Endothelial cell of umbilical vein (primary cell): ENCODE measurements at regions not wholly inside any gene's neighbourhood (a gene's known extent, or its start where the extent isn't known, plus 50 kb on each side); places are given as distances from the start of the nearest gene placed in this dataset.

Experiments
- BruUV-seq: library from RNA; stranded (reverse); fragments of 400-500 nt; replicated peaks from 2 replicates; lab custom pipeline; 2021; lab: Mats Ljungman, UMichigan
- CTCF ChIA-PET: fragments of 300-600, 350-600 bp; sonication (Branson Sonifier 250); formaldehyde crosslinking; loops from one replicate; lab custom pipeline; 2021; ENCODE audit warnings: antibody characterized with exemption, inconsistent platforms; lab: Charles Lee
- POLR2A ChIA-PET: fragments of 300-600, 350-600 bp; sonication (Branson Sonifier 250); formaldehyde crosslinking; loops from one replicate; lab custom pipeline; 2021; ENCODE audit warnings: antibody characterized with exemption, inconsistent platforms; lab: Charles Lee
- DNase-seq: peaks from one replicate; pipeline ENCODE4 v3.0.0-alpha.2; 2011; ENCODE audit warnings: low read depth, low spot score
- FAIRE-seq: peaks from 2 replicates; lab custom pipeline; 2011; peaks lifted over from hg19 to GRCh38; lab: Jason Lieb, UNC
- H2AFZ ChIP-seq: 2 replicates; pipeline ENCODE4 v1.6.0; 2012; ENCODE audit warnings: low read depth, low read length, control low read depth, inconsistent platforms
- H3K27ac ChIP-seq: 2 replicates; pipeline ENCODE4 v1.5.1; 2011; ENCODE audit warnings: low read depth, mild to moderate bottlenecking, control low read depth, low read length, moderate library complexity; ENCODE audit not compliant: insufficient read depth
- H3K27me3 ChIP-seq, 2 experiments: 2 replicates each; pipeline versions ENCODE4 v1.6.0 to v1.6.1; 2011; ENCODE audit warnings: low read length in 2 of 2, mixed read lengths in 1 of 2; ENCODE audit not compliant: control insufficient read depth in 2 of 2, insufficient read depth in 2 of 2
- H3K36me3 ChIP-seq, 2 experiments: 2 replicates in 1 of 2; 3 replicates in 1 of 2; pipeline ENCODE4 v1.5.1; 2011; ENCODE audit warnings: low read length in 2 of 2, mild to moderate bottlenecking in 1 of 2, moderate library complexity in 1 of 2; ENCODE audit not compliant: control insufficient read depth in 2 of 2, insufficient read depth in 2 of 2; ENCODE audit errors: extremely low read depth in 1 of 2
- H3K4me1 ChIP-seq: 3 replicates; pipeline ENCODE4 v1.5.1; 2011; ENCODE audit warnings: mild to moderate bottlenecking, low read length; ENCODE audit not compliant: control insufficient read depth, insufficient read depth; ENCODE audit errors: extremely low read depth
- H3K4me2 ChIP-seq: 2 replicates; pipeline ENCODE4 v1.6.1; 2011; ENCODE audit warnings: low read length, control low read depth, mixed read lengths; ENCODE audit not compliant: insufficient read depth
- H3K4me3 ChIP-seq, 3 experiments: fragments of 200-600 bp in 1 of 3; sonication (generic), shearing (Covaris generic) in 1 of 3; replicated peaks in 1 of 3; 2 replicates each; pipeline ENCODE4 v1.5.1; 2011 to 2016; ENCODE audit warnings: control low read depth in 3 of 3, low read length in 3 of 3, mild to moderate bottlenecking in 2 of 3, inconsistent platforms in 1 of 3, low read depth in 1 of 3, moderate library complexity in 1 of 3; ENCODE audit not compliant: insufficient read depth in 1 of 3
- H3K79me2 ChIP-seq: 2 replicates; pipeline ENCODE4 v1.6.0; 2012; ENCODE audit warnings: low read length, inconsistent platforms; ENCODE audit not compliant: control insufficient read depth, insufficient read depth
- H3K9ac ChIP-seq: replicated peaks from 2 replicates; pipeline ENCODE3; 2011; ENCODE audit warnings: low read length, control low read depth; ENCODE audit not compliant: insufficient read depth; ENCODE audit errors: extremely low read depth
- H3K9me1 ChIP-seq: replicated peaks from 3 replicates; pipeline ENCODE4 v1.6.0; 2011; ENCODE audit warnings: mild to moderate bottlenecking, low read length; ENCODE audit not compliant: control insufficient read depth, insufficient read depth; ENCODE audit errors: extremely low read depth
- H3K9me3 ChIP-seq: replicated peaks from 2 replicates; pipeline ENCODE4 v1.5.1; 2012; ENCODE audit warnings: low read length, inconsistent platforms; ENCODE audit not compliant: control insufficient read depth, insufficient read depth
- H4K20me1 ChIP-seq: replicated peaks from 2 replicates; pipeline ENCODE3; 2011; ENCODE audit warnings: mild to moderate bottlenecking, low read length; ENCODE audit not compliant: control insufficient read depth, insufficient read depth; ENCODE audit errors: extremely low read depth
- CTCF ChIP-seq, 2 donors: IDR thresholded peaks; 1 replicate in 1 of 2; 2 replicates in 1 of 2; pipeline ENCODE4 v1.5.1; 2011; ENCODE audit warnings: low read length in 2 of 2, mild to moderate bottlenecking in 2 of 2, moderate library complexity in 2 of 2, control low read depth in 1 of 2, inconsistent platforms in 1 of 2, low read depth in 1 of 2; ENCODE audit not compliant: insufficient read depth in 1 of 2; ENCODE audit errors: extremely low read depth in 1 of 2
- EZH2 ChIP-seq: IDR thresholded peaks from 2 replicates; pipeline ENCODE4 v1.6.1; 2012; ENCODE audit warnings: borderline replicate concordance, low read depth, mild to moderate bottlenecking, moderate library complexity, low read length, inconsistent platforms; ENCODE audit not compliant: severe bottlenecking
- FOS ChIP-seq: IDR thresholded peaks from 2 replicates; pipeline ENCODE4 v1.6.1; 2011; ENCODE audit warnings: mild to moderate bottlenecking, low read length, moderate library complexity, borderline replicate concordance; ENCODE audit not compliant: insufficient read depth
- GATA2 ChIP-seq: IDR thresholded peaks from 2 replicates; pipeline ENCODE4 v1.7.0; 2011; ENCODE audit warnings: low read depth, mild to moderate bottlenecking, moderate library complexity, mixed read lengths, low read length; ENCODE audit not compliant: insufficient read length, insufficient read depth
- JUN ChIP-seq: IDR thresholded peaks from 2 replicates; pipeline ENCODE4 v1.6.1; 2011; ENCODE audit warnings: borderline replicate concordance, low read depth; ENCODE audit not compliant: insufficient read length, insufficient read depth
- MAX ChIP-seq: IDR thresholded peaks from 2 replicates; pipeline ENCODE4 v1.6.1; 2011; ENCODE audit not compliant: insufficient read depth, insufficient read length
- MYC ChIP-seq: IDR thresholded peaks from one replicate; pipeline ENCODE4 v1.6.1; 2011; ENCODE audit warnings: mild to moderate bottlenecking, low read depth, low read length
- POLR2A ChIP-seq: IDR thresholded peaks from 2 replicates; pipeline ENCODE4 v1.6.1; 2012; ENCODE audit warnings: low read depth, mild to moderate bottlenecking, control low read depth, low read length
- POLR2AphosphoS5 ChIP-seq: IDR thresholded peaks from 2 replicates; pipeline ENCODE4 v1.6.1; 2012; ENCODE audit warnings: low read depth, mild to moderate bottlenecking, control low read depth, low read length, moderate library complexity; ENCODE audit not compliant: insufficient read depth
- dilution Hi-C: fragments of 300-500 bp; cut with MboI; formaldehyde crosslinking; loops from one replicate; pipeline ENCODE4 v1.15.0; 2019; ENCODE audit warnings: low sequenced_read_pairs; ENCODE audit not compliant: extremely low pct_ligation_motif_present
- intact Hi-C: fragments of 100-400 bp; cut with micrococcal nuclease; formaldehyde crosslinking; loops from one replicate; pipeline ENCODE4 v1.10.0; 2022

- no peaks in the 10 kb centered on the region for H3K79me2 ChIP-seq
- no peaks in the 10 kb centered on the region for H3K36me3 ChIP-seq
- H3K9ac ChIP-seq = no peak overlapping the region
- no peaks in the 10 kb centered on the region for H4K20me1 ChIP-seq
- intact Hi-C loops (no loop called here), dilution Hi-C loops (no loop called here)
- BruUV-seq = no TSS peak
- ChIA-PET POLR2A (no interaction called here), CTCF (interaction anchor here (1.6 kb wide), 1 partner anchor 15 kb away, joined by 3 read pairs; no protein-coding TSS in a partner anchor)
- no peaks in the 10 kb centered on the region for H3K9me3 ChIP-seq
- H3K4me3 ChIP-seq = no peak overlapping the region
- TF ChIP-seq EZH2 (no peak), CTCF (IDR thresholded peaks at IDR 0.05; ENCODE audit: extremely low read depth in 1 of 2, insufficient read depth in 1 of 2, low read depth in 1 of 2, low read length in 2 of 2) (no peak), GATA2 (no peak), JUN (no peak), POLR2A (no peak), MYC (no peak), FOS (no peak), POLR2AphosphoS5 (no peak), MAX (no peak)
- no peaks in the 10 kb centered on the region for H3K4me1 ChIP-seq
- H2AFZ ChIP-seq = no peak overlapping the region
- FAIRE-seq (no peak), DNase-seq (no peak)
- H3K4me2 ChIP-seq = no peak overlapping the region
- peaks cover 2 to 3% of the 10 kb centered on the region in 2 experiments for H3K27me3 ChIP-seq
- no peak overlapping the region for H3K27ac ChIP-seq
- no peaks in the 10 kb centered on the region for H3K9me1 ChIP-seq
These were observed 190.2 kb downstream of the INHBB start for GRCh38 chr2:120536141-120536540.
